Neural cell (in vitro differentiated cells): ENCODE measurements at regions not wholly inside any gene's neighbourhood (a gene's known extent, or its start where the extent isn't known, plus 50 kb on each side); places are given as distances from the start of the nearest gene placed in this dataset.

Source experiments
- H2AFZ ChIP-seq: fragments of 200-600, 300-800 bp; sonication (generic), shearing (Covaris generic); 2 replicates; pipeline ENCODE4 v1.6.0; 2014; ENCODE audit warnings: low read depth, mild to moderate bottlenecking, antibody characterized with exemption, low read length, moderate library complexity
- H3F3A ChIP-seq: fragments of 200-600 bp; shearing (Covaris generic); 2 replicates; pipeline ENCODE4 v1.6.1; 2016; ENCODE audit warnings: mild to moderate bottlenecking, moderate library complexity, mixed read lengths, antibody characterized with exemption, low read length; ENCODE audit not compliant: insufficient read depth, poor library complexity, severe bottlenecking
- H3K27ac ChIP-seq: fragments of 200-600, 300-800 bp; sonication (generic), shearing (Covaris generic); 2 replicates; pipeline ENCODE4 v1.5.1; 2014; ENCODE audit warnings: mild to moderate bottlenecking, low read length, moderate library complexity
- H3K27me3 ChIP-seq: fragments of 300-800, 200-600 bp; sonication (generic), shearing (Covaris generic); 2 replicates; pipeline ENCODE4 v1.6.0; 2014; ENCODE audit warnings: mild to moderate bottlenecking, low read depth, low read length, moderate library complexity; ENCODE audit not compliant: insufficient read depth
- H3K36me3 ChIP-seq: fragments of 300-800, 200-600 bp; sonication (generic), shearing (Covaris generic); 2 replicates; pipeline ENCODE4 v1.5.1; 2014; ENCODE audit warnings: mild to moderate bottlenecking, antibody characterized with exemption, low read length, moderate library complexity; ENCODE audit not compliant: insufficient read depth
- H3K4me2 ChIP-seq: fragments of 300-800, 200-600 bp; sonication (generic), shearing (Covaris generic); 2 replicates; pipeline ENCODE4 v1.6.0; 2014; ENCODE audit warnings: mild to moderate bottlenecking, low read length
- H3K4me3 ChIP-seq: fragments of 300-800, 200-600 bp; sonication (generic), shearing (Covaris generic); 2 replicates; pipeline ENCODE4 v1.5.1; 2014; ENCODE audit warnings: mild to moderate bottlenecking, low read length, moderate library complexity
- H3K79me2 ChIP-seq: fragments of 200-600 bp; shearing (Covaris generic); replicated peaks from 2 replicates; pipeline ENCODE4 v1.6.0; 2014; ENCODE audit warnings: mild to moderate bottlenecking, low read length, moderate library complexity; ENCODE audit not compliant: insufficient read depth
- H3K9ac ChIP-seq: fragments of 300-800, 200-600 bp; sonication (generic), shearing (Covaris generic); 2 replicates; pipeline ENCODE4 v1.6.1; 2016; ENCODE audit warnings: mild to moderate bottlenecking, low read length, mixed read lengths
- H3K9me2 ChIP-seq: fragments of 200-600 bp; shearing (Covaris generic); 2 replicates; pipeline ENCODE4 v1.6.1; 2016; ENCODE audit warnings: mild to moderate bottlenecking, low read length, mixed read lengths; ENCODE audit not compliant: insufficient read depth
- H3K9me3 ChIP-seq: fragments of 200-600, 300-800 bp; sonication (generic), shearing (Covaris generic); 2 replicates; pipeline ENCODE4 v1.6.1; 2016; ENCODE audit warnings: mild to moderate bottlenecking, mixed run types, low read length, moderate library complexity, mixed read lengths
- H4K20me1 ChIP-seq: fragments of 200-600 bp; shearing (Covaris generic); 2 replicates; pipeline ENCODE4 v1.6.1; 2016; ENCODE audit warnings: mild to moderate bottlenecking, mixed run types; ENCODE audit not compliant: insufficient read depth
- EP300 ChIP-seq: fragments of 450-650 bp; conservative IDR thresholded peaks from 2 replicates; pipeline ENCODE4 v1.6.1; 2014; ENCODE audit warnings: antibody characterized with exemption, mild to moderate bottlenecking, moderate library complexity; ENCODE audit not compliant: poor library complexity, severe bottlenecking
- EZH2 ChIP-seq: fragments of 200-600, 300-800 bp; shearing (Covaris generic), sonication (generic); IDR thresholded peaks from 2 replicates; pipeline ENCODE4 v1.6.1; 2014; ENCODE audit warnings: antibody characterized with exemption, low read length, borderline replicate concordance, mild to moderate bottlenecking; ENCODE audit not compliant: insufficient read depth, poor library complexity, severe bottlenecking
- MXI1 ChIP-seq: fragments of 450-650 bp; conservative IDR thresholded peaks from 2 replicates; pipeline ENCODE4 v1.6.1; 2014; ENCODE audit warnings: antibody characterized with exemption, mild to moderate bottlenecking; ENCODE audit not compliant: poor library complexity, severe bottlenecking
- POLR2AphosphoS5 ChIP-seq: IDR thresholded peaks from 2 replicates; pipeline ENCODE4 v1.6.1; 2012
- RAD21 ChIP-seq: fragments of 450-650 bp; conservative IDR thresholded peaks from 2 replicates; pipeline ENCODE4 v1.6.1; 2014; ENCODE audit warnings: antibody characterized with exemption, mild to moderate bottlenecking, moderate library complexity
- SMC3 ChIP-seq: fragments of 450-650 bp; conservative IDR thresholded peaks from 2 replicates; pipeline ENCODE4 v1.6.1; 2014; ENCODE audit warnings: antibody characterized with exemption, mild to moderate bottlenecking, moderate library complexity; ENCODE audit not compliant: poor library complexity
- TAF1 ChIP-seq: IDR thresholded peaks from 2 replicates; pipeline ENCODE4 v1.6.1; 2012; ENCODE audit warnings: low read depth
- TF ChIP-seq, protein P1 (sequence below): fragments of 450-650 bp; IDR thresholded peaks from 2 replicates; pipeline ENCODE4 v1.5.1; 2014; ENCODE audit warnings: antibody characterized with exemption, mild to moderate bottlenecking, moderate library complexity; ENCODE audit not compliant: poor library complexity, severe bottlenecking
- TF ChIP-seq, protein P2 (sequence below): IDR thresholded peaks from 2 replicates; pipeline ENCODE4 v1.6.1; 2012; ENCODE audit warnings: borderline replicate concordance

- Histone ChIP-seq H2AFZ (no peak overlapping the region), H3F3A (no peaks in the 10 kb centered on the region), H3K9ac (no peak overlapping the region), H3K27ac (no peak overlapping the region), H3K4me2 (no peak overlapping the region), H3K4me3 (no peak overlapping the region), H3K9me2 (no peaks in the 10 kb centered on the region), H4K20me1 (no peaks in the 10 kb centered on the region), H3K36me3 (no peaks in the 10 kb centered on the region), H3K9me3 (no peaks in the 10 kb centered on the region), H3K79me2 (no peaks in the 10 kb centered on the region), H3K27me3 (no peaks in the 10 kb centered on the region)
- TF ChIP-seq, protein P1, sequence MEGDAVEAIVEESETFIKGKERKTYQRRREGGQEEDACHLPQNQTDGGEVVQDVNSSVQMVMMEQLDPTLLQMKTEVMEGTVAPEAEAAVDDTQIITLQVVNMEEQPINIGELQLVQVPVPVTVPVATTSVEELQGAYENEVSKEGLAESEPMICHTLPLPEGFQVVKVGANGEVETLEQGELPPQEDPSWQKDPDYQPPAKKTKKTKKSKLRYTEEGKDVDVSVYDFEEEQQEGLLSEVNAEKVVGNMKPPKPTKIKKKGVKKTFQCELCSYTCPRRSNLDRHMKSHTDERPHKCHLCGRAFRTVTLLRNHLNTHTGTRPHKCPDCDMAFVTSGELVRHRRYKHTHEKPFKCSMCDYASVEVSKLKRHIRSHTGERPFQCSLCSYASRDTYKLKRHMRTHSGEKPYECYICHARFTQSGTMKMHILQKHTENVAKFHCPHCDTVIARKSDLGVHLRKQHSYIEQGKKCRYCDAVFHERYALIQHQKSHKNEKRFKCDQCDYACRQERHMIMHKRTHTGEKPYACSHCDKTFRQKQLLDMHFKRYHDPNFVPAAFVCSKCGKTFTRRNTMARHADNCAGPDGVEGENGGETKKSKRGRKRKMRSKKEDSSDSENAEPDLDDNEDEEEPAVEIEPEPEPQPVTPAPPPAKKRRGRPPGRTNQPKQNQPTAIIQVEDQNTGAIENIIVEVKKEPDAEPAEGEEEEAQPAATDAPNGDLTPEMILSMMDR = no peak
- TF ChIP-seq EP300 (no peak), POLR2AphosphoS5 (no peak), SMC3 (no peak), MXI1 (no peak), EZH2 (no peak)
Observed at GRCh38 chr1:191043066-191043465, 565.4 kb upstream of the BRINP3 start.

- TF ChIP-seq SMC3 (no peak), EZH2 (no peak), POLR2AphosphoS5 (no peak), MXI1 (no peak), TAF1 (no peak), RAD21 (no peak), EP300 (no peak)
- TF ChIP-seq, protein P1 = no peak
- TF ChIP-seq, protein P2, sequence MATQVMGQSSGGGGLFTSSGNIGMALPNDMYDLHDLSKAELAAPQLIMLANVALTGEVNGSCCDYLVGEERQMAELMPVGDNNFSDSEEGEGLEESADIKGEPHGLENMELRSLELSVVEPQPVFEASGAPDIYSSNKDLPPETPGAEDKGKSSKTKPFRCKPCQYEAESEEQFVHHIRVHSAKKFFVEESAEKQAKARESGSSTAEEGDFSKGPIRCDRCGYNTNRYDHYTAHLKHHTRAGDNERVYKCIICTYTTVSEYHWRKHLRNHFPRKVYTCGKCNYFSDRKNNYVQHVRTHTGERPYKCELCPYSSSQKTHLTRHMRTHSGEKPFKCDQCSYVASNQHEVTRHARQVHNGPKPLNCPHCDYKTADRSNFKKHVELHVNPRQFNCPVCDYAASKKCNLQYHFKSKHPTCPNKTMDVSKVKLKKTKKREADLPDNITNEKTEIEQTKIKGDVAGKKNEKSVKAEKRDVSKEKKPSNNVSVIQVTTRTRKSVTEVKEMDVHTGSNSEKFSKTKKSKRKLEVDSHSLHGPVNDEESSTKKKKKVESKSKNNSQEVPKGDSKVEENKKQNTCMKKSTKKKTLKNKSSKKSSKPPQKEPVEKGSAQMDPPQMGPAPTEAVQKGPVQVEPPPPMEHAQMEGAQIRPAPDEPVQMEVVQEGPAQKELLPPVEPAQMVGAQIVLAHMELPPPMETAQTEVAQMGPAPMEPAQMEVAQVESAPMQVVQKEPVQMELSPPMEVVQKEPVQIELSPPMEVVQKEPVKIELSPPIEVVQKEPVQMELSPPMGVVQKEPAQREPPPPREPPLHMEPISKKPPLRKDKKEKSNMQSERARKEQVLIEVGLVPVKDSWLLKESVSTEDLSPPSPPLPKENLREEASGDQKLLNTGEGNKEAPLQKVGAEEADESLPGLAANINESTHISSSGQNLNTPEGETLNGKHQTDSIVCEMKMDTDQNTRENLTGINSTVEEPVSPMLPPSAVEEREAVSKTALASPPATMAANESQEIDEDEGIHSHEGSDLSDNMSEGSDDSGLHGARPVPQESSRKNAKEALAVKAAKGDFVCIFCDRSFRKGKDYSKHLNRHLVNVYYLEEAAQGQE = no peak
- Histone ChIP-seq H3K9me3 (no peaks in the 10 kb centered on the region), H2AFZ (no peak overlapping the region), H3K9ac (no peak overlapping the region), H3K4me2 (no peak overlapping the region), H3F3A (no peaks in the 10 kb centered on the region), H3K79me2 (no peaks in the 10 kb centered on the region), H3K4me3 (no peak overlapping the region), H3K36me3 (no peaks in the 10 kb centered on the region), H3K27me3 (no peaks in the 10 kb centered on the region), H3K27ac (no peak overlapping the region), H4K20me1 (no peaks in the 10 kb centered on the region), H3K9me2 (no peaks in the 10 kb centered on the region)
Observed at GRCh38 chr1:191049781-191050180, 572.1 kb upstream of the BRINP3 start.
